ENCODE measurements at regions not wholly inside any gene's neighbourhood (a gene's known extent, or its start where the extent isn't known, plus 50 kb on each side); places are given as distances from the start of the nearest gene placed in this dataset.

DNA sequence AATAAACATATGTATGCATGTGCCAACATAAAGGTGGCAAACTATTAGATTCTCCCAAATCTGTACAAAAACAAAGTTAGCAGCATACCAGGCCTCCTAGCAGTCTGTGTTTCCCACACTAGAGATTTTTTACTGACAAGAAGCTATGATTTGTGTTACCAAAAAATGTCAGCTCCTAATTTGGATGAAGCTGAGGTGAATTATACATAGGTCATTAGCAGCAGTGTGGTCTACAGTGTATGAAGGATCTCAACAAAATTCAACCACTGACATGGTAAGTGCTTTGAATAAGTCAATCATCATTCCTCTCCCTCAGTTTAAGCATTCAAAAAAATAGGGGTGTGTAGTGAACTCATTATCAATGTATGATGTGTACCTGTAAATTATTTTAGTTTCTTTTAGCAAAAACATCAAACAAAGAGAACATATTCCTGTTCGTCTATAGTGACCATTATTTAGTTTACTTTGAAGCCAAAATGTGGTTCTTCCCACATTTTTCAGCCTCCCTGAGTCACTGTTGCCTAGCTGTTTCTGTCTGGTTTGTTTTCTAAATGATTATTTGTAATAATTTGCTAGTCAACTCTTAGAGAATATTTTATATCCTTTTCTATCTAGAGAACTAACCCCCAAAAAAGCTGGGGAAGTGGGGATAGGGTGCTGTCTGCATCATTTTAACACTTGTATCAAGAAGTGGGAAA is 52.1 kb upstream of the RGMB start:
- TF ChIP-seq POLR2A (IDR thresholded peaks at IDR 0.05; ENCODE audit: low read depth, low read length): no peak
- TF ChIP-seq MXI1 (IDR thresholded peaks at IDR 0.05; ENCODE audit: borderline replicate concordance, low read depth, low read length): no peak
- no peak for TF ChIP-seq RAD21 (IDR thresholded peaks at IDR 0.05; ENCODE audit: low read length)
- TF ChIP-seq, protein P1, sequence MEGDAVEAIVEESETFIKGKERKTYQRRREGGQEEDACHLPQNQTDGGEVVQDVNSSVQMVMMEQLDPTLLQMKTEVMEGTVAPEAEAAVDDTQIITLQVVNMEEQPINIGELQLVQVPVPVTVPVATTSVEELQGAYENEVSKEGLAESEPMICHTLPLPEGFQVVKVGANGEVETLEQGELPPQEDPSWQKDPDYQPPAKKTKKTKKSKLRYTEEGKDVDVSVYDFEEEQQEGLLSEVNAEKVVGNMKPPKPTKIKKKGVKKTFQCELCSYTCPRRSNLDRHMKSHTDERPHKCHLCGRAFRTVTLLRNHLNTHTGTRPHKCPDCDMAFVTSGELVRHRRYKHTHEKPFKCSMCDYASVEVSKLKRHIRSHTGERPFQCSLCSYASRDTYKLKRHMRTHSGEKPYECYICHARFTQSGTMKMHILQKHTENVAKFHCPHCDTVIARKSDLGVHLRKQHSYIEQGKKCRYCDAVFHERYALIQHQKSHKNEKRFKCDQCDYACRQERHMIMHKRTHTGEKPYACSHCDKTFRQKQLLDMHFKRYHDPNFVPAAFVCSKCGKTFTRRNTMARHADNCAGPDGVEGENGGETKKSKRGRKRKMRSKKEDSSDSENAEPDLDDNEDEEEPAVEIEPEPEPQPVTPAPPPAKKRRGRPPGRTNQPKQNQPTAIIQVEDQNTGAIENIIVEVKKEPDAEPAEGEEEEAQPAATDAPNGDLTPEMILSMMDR (conservative IDR thresholded peaks at IDR 0.05; ENCODE audit: low read depth, low read length): no peak
